HEK293T (cell line): ENCODE measurements at regions not wholly inside any gene's neighbourhood (a gene's known extent, or its start where the extent isn't known, plus 50 kb on each side); places are given as distances from the start of the nearest gene placed in this dataset.

Experiments
- BHLHE40 ChIP-seq: fragments of 450-650 bp; IDR thresholded peaks from 2 replicates; pipeline ENCODE4 v1.6.1; 2016; ENCODE audit warnings: mild to moderate bottlenecking, moderate library complexity, borderline replicate concordance
- ELF4 ChIP-seq: fragments of 450-650 bp; IDR thresholded peaks from 2 replicates; pipeline ENCODE4 v1.6.1; 2017; ENCODE audit warnings: antibody characterized with exemption
- FOXA1 ChIP-seq: fragments of 450-650 bp; IDR thresholded peaks from 2 replicates; pipeline ENCODE4 v1.6.1; 2016; ENCODE audit warnings: mild to moderate bottlenecking
- FOXM1 ChIP-seq: fragments of 450-650 bp; IDR thresholded peaks from 2 replicates; pipeline ENCODE4 v1.6.1; 2017; ENCODE audit warnings: mild to moderate bottlenecking, borderline replicate concordance
- NFRKB ChIP-seq: fragments of 450-650 bp; IDR thresholded peaks from 2 replicates; pipeline ENCODE4 v1.6.1; 2016; ENCODE audit warnings: mild to moderate bottlenecking, moderate library complexity
- PKNOX1 ChIP-seq: fragments of 450-650 bp; IDR thresholded peaks from 2 replicates; pipeline ENCODE4 v1.6.1; 2016
- SP1 ChIP-seq: fragments of 450-650 bp; IDR thresholded peaks from 2 replicates; pipeline ENCODE4 v1.6.1; 2017
- SUZ12 ChIP-seq: fragments of 450-650 bp; IDR thresholded peaks from 2 replicates; pipeline ENCODE4 v1.6.1; 2016; ENCODE audit warnings: mild to moderate bottlenecking
- TARDBP ChIP-seq: fragments of 450-650 bp; IDR thresholded peaks from 2 replicates; pipeline ENCODE4 v1.6.1; 2016

- TF ChIP-seq ELF4 (no peak), FOXA1 (no peak), NFRKB (no peak), SUZ12 (no peak), TARDBP (no peak), FOXM1 (no peak), PKNOX1 (no peak), BHLHE40 (no peak), SP1 (no peak)
Observed at GRCh38 chr9:24218656-24219055, 327.0 kb downstream of the IZUMO3 start.
